PC-9 (cell line): ENCODE measurements at regions not wholly inside any gene's neighbourhood (a gene's known extent, or its start where the extent isn't known, plus 50 kb on each side); places are given as distances from the start of the nearest gene placed in this dataset.

Source experiments
- BruUV-seq: library from RNA; stranded (reverse); fragments of 400-500 nt; replicated peaks from 2 replicates; lab custom pipeline; 2021; lab: Mats Ljungman, UMichigan
- CTCF ChIA-PET: fragments of 300-600 bp; sonication (Branson Sonifier 250); formaldehyde crosslinking; loops from one replicate; lab custom pipeline; 2022; ENCODE audit warnings: antibody characterized with exemption; lab: Charles Lee
- POLR2A ChIA-PET: fragments of 300-600 bp; sonication (Branson Sonifier 250); formaldehyde crosslinking; loops from one replicate; lab custom pipeline; 2022; ENCODE audit warnings: antibody characterized with exemption; ENCODE audit not compliant: unreplicated experiment; lab: Charles Lee
- DNase-seq, 2 experiments: peaks; one replicate each; pipeline versions ENCODE4 v3.0.0 to v3.0.0-alpha.2; 2015 to 2022; ENCODE audit warnings: mixed read lengths in 1 of 2
- H2AFZ ChIP-seq: fragments of 200-600 bp; sonication (generic); 2 replicates; pipeline ENCODE4 v1.8.1; 2017; ENCODE audit warnings: antibody characterized with exemption
- H3F3A ChIP-seq: fragments of 200-600 bp; sonication (generic); 2 replicates; pipeline ENCODE4 v1.8.1; 2017; ENCODE audit warnings: antibody characterized with exemption, mild to moderate bottlenecking, low read depth; ENCODE audit not compliant: insufficient read depth
- H3K27ac ChIP-seq: fragments of 200-600 bp; sonication (generic); 2 replicates; pipeline ENCODE4 v1.6.1; 2016; ENCODE audit warnings: mixed run types
- H3K27me3 ChIP-seq: fragments of 200-600 bp; sonication (generic); 2 replicates; pipeline ENCODE4 v1.6.1; 2016; ENCODE audit warnings: low read depth, mixed run types; ENCODE audit not compliant: insufficient read depth
- H3K36me3 ChIP-seq: fragments of 200-600 bp; sonication (generic); 2 replicates; pipeline ENCODE4 v1.6.1; 2016; ENCODE audit warnings: low read depth, mixed run types
- H3K4me1 ChIP-seq: fragments of 200-600 bp; sonication (generic); replicated peaks from 2 replicates; pipeline ENCODE4 v1.6.1; 2016; ENCODE audit warnings: mixed run types; ENCODE audit not compliant: insufficient read depth
- H3K4me2 ChIP-seq: fragments of 200-600 bp; sonication (generic); 2 replicates; pipeline ENCODE4 v1.6.1; 2017; ENCODE audit warnings: mixed run types
- H3K4me3 ChIP-seq: fragments of 200-600 bp; sonication (generic); 2 replicates; pipeline ENCODE4 v1.6.1; 2016; ENCODE audit warnings: mixed run types
- H3K79me2 ChIP-seq: fragments of 200-600 bp; sonication (generic); 2 replicates; pipeline ENCODE4 v1.6.1; 2017; ENCODE audit warnings: low read depth, mixed run types
- H3K9me2 ChIP-seq: fragments of 200-600 bp; sonication (generic); 2 replicates; pipeline ENCODE4 v1.8.1; 2017; ENCODE audit warnings: mild to moderate bottlenecking; ENCODE audit not compliant: insufficient read depth
- H3K9me3 ChIP-seq: fragments of 200-600 bp; sonication (generic); 2 replicates; pipeline ENCODE4 v1.8.1; 2016; ENCODE audit warnings: low read depth; ENCODE audit not compliant: insufficient read depth
- H4K20me1 ChIP-seq: fragments of 200-600 bp; sonication (generic); 2 replicates; pipeline ENCODE4 v1.8.1; 2017; ENCODE audit not compliant: insufficient read depth
- EZH2 ChIP-seq: fragments of 200-600 bp; sonication (generic); IDR thresholded peaks from 2 replicates; pipeline ENCODE4 v1.8.0; 2017; ENCODE audit warnings: antibody characterized with exemption, low read depth
- intact Hi-C: fragments of 100-400 bp; cut with micrococcal nuclease; formaldehyde crosslinking; loops from one replicate; pipeline ENCODE4 v1.10.0; 2022; ENCODE audit not compliant: unreplicated experiment
- TF ChIP-seq, protein P1 (sequence below): fragments of 200-600 bp; sonication (generic); conservative IDR thresholded peaks from 2 replicates; pipeline ENCODE4 v1.6.1; 2017; ENCODE audit warnings: mixed run types, antibody characterized with exemption, mild to moderate bottlenecking, moderate library complexity

DNA sequence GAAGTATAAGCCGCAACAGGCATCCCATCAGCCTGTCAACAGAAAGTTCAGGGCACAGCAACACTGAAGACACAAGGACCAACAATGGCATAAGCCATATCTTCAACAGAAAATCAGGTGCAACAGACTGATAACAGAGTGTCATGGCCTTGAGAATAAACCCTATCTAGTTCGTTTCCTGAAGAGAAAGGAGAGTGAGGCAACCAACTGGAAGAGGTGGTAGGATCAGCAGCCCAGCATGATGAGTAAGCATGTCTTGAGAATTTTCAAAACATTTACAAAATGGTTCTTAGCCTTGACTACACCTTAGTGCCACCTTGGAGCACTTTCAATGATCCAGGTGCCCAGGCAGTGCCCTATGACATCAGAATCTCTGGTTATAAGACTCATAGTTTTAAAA lies 290.2 kb upstream of the SEMA3C start:
- ChIA-PET POLR2A (no interaction called here), CTCF (no interaction called here)
- no peaks in the 10 kb centered on the region for H4K20me1 ChIP-seq
- no peaks in the 10 kb centered on the region for H3K36me3 ChIP-seq
- no peak for DNase-seq
- no peaks in the 10 kb centered on the region for H3K27me3 ChIP-seq
- no peak for TF ChIP-seq EZH2
- TF ChIP-seq, protein P1, sequence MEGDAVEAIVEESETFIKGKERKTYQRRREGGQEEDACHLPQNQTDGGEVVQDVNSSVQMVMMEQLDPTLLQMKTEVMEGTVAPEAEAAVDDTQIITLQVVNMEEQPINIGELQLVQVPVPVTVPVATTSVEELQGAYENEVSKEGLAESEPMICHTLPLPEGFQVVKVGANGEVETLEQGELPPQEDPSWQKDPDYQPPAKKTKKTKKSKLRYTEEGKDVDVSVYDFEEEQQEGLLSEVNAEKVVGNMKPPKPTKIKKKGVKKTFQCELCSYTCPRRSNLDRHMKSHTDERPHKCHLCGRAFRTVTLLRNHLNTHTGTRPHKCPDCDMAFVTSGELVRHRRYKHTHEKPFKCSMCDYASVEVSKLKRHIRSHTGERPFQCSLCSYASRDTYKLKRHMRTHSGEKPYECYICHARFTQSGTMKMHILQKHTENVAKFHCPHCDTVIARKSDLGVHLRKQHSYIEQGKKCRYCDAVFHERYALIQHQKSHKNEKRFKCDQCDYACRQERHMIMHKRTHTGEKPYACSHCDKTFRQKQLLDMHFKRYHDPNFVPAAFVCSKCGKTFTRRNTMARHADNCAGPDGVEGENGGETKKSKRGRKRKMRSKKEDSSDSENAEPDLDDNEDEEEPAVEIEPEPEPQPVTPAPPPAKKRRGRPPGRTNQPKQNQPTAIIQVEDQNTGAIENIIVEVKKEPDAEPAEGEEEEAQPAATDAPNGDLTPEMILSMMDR: no peak
- no peak overlapping the region for H3K4me3 ChIP-seq
- H3K4me1 ChIP-seq: no peaks in the 10 kb centered on the region
- intact Hi-C loops: no loop called here
- no peak overlapping the region for H2AFZ ChIP-seq
- no peak overlapping the region for H3K4me2 ChIP-seq
- no peaks in the 10 kb centered on the region for H3K9me3 ChIP-seq
- BruUV-seq: no TSS peak
- no peaks in the 10 kb centered on the region for H3K9me2 ChIP-seq
- H3K79me2 ChIP-seq: no peaks in the 10 kb centered on the region
- no peak overlapping the region for H3K27ac ChIP-seq
- H3F3A ChIP-seq: no peaks in the 10 kb centered on the region

DNA sequence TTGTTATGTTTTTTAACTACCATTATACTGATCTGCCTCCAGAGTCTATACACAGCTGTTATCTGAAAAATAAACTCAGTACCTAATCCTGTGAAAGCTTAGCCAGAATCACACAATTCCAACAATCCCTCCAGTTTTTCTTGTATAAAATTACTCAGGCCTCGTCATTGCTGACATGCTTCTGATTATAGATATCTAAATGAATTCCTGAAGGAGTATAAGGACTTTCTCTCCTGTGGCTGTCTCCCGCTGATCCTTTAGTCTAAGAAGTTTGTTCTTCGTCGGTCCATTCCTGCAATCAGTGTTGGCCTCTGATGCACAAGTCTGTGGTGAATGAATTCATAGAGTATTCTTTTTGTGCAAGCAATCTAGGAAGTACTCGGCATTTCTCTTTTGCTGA lies 288.9 kb upstream of the SEMA3C start:
- Histone ChIP-seq H3K9me2 (no peaks in the 10 kb centered on the region), H3K4me1 (no peaks in the 10 kb centered on the region), H3K79me2 (no peaks in the 10 kb centered on the region), H4K20me1 (no peaks in the 10 kb centered on the region), H2AFZ (0 out of 2 replicates have a peak overlapping the region, but pooled peaks have one; percentile 19), H3K4me2 (no peak overlapping the region), H3F3A (no peaks in the 10 kb centered on the region), H3K9me3 (no peaks in the 10 kb centered on the region), H3K36me3 (no peaks in the 10 kb centered on the region), H3K4me3 (no peak overlapping the region), H3K27me3 (no peaks in the 10 kb centered on the region), H3K27ac (no peak overlapping the region)
- ChIA-PET POLR2A (no interaction called here), CTCF (no interaction called here)
- intact Hi-C loops: no loop called here
- TF ChIP-seq EZH2: no peak
- TF ChIP-seq, protein P1: no peak
- DNase-seq: no peak
- no TSS peak for BruUV-seq

DNA sequence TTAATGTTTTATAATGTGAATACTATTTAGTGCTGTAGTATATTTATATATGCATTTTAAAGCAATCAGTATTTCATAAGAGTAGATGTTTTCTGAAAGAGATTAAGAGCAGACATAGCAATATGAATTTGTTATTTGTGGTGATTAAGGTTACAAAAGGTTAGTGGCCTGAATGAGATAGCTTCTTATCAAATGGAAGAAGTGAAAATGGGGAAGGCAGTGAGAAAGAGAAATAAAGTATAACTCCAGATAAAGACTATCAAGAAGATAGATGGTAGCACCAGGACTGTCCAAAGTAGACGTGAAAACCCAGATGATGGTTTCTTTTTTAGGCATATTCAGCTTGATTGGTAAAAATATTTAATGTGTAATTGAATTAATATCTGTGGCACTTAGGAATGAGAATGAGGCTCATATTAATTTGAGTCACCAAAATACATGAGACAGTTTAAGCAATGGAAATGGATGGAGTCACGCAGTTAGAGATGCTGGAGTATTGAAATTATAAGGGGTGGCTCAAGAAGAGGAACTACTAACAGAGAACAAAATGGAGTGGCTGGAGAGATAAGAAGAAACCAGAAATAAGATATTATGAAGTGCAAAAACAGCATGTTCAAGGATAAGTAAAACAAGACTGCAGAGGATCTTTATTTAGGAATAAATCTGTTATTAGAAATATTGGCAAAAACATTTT lies 288.0 kb upstream of the SEMA3C start:
- POLR2A ChIA-PET: no interaction called here
- Histone ChIP-seq H3K9me3 (no peaks in the 10 kb centered on the region), H3K79me2 (no peaks in the 10 kb centered on the region), H3K4me1 (no peaks in the 10 kb centered on the region), H3K27me3 (no peaks in the 10 kb centered on the region), H3K9me2 (no peaks in the 10 kb centered on the region), H3K4me3 (no peak overlapping the region), H3F3A (no peaks in the 10 kb centered on the region), H2AFZ (peak overlapping the region; percentile 19; the same call in 1 of the 2 replicates), H4K20me1 (no peaks in the 10 kb centered on the region), H3K4me2 (no peak overlapping the region), H3K36me3 (no peaks in the 10 kb centered on the region), H3K27ac (no peak overlapping the region)
- no peak for DNase-seq
- intact Hi-C loops: no loop called here
- no TSS peak for BruUV-seq
- CTCF ChIA-PET: no interaction called here
- no peak for TF ChIP-seq EZH2
- TF ChIP-seq, protein P1: no peak
